ENCODE measurements at regions not wholly inside any gene's neighbourhood (a gene's known extent, or its start where the extent isn't known, plus 50 kb on each side); places are given as distances from the start of the nearest gene placed in this dataset.
A peak's percentile ranks its signal among the peaks of the same experiment; 100 is the strongest.

GRCh38 chr10:4217187-4217586 is 432.2 kb upstream of the KLF6 start:
- intact Hi-C loops (cut with DNase I), result no loop called here
- peaks cover 0 to 23% (median 6%) of the 10 kb centered on the region in 4 donors for H3K4me1 ChIP-seq
- no peaks in the 10 kb centered on the region for H3K36me3 ChIP-seq
- 17 to 61% methylated on average over 5 of the region's 5 CpGs for WGBS, 2 donors
- no peak for TF ChIP-seq POLR2A (IDR thresholded peaks at IDR 0.05)
- no peak overlapping the region for H3K27ac ChIP-seq
- peak overlapping the region in 2 of 4 donors; percentile 2 to 20 for H3K4me3 ChIP-seq
- DNase-seq, result no peak
- H3K9me3 ChIP-seq, result no peaks in the 10 kb centered on the region
- H3K27me3 ChIP-seq, result no peaks in the 10 kb centered on the region

DNA sequence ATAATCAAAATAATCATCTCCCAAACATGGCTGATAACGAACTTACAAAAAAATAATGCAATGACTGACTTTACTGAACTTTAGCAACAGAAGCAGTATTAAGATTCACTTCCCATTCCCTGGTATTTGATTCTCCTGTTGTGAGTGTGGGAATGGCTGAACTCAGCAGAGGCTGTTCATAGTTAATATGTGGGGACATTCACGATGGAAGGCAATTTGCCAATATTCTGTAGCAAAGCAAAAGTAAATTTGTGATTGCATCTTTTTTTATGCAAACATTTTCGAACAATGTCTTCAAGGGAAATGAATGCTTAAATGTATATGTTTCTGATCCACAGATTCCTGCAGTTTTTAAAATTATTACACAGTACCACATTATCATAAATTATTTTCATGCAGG is 431.7 kb upstream of the KLF6 start:
- H3K27me3 ChIP-seq, result no peaks in the 10 kb centered on the region
- H3K36me3 ChIP-seq, result no peaks in the 10 kb centered on the region
- H3K27ac ChIP-seq, result no peak overlapping the region
- peaks cover 0 to 23% (median 6%) of the 10 kb centered on the region in 4 donors for H3K4me1 ChIP-seq
- no peaks in the 10 kb centered on the region for H3K9me3 ChIP-seq
- DNase-seq, result no peak
- intact Hi-C loops (cut with DNase I), result no loop called here
- 49 to 71% methylated on average over 3 of the region's 3 CpGs for WGBS, 2 donors
- TF ChIP-seq CTCF (IDR thresholded peaks at IDR 0.05), result no peak
- no peak for TF ChIP-seq POLR2AphosphoS5 (IDR thresholded peaks at IDR 0.05)
- no peak for TF ChIP-seq EP300 (IDR thresholded peaks at IDR 0.05)
- TF ChIP-seq POLR2A (IDR thresholded peaks at IDR 0.05), result no peak
- H3K4me3 ChIP-seq, result no peak overlapping the region

GRCh38 chr10:4215963-4216575 is 431.1 kb upstream of the KLF6 start:
- Histone ChIP-seq H3K4me3 (no peak overlapping the region), H3K36me3 (no peaks in the 10 kb centered on the region), H3K9me3 (no peaks in the 10 kb centered on the region), H3K27me3 (no peaks in the 10 kb centered on the region), H3K4me1 (peaks cover 0 to 23% (median 6%) of the 10 kb centered on the region in 4 donors), H3K27ac (no peak overlapping the region)
- no peak for DNase-seq
- TF ChIP-seq POLR2AphosphoS5 (IDR thresholded peaks at IDR 0.05) (no peak), EP300 (IDR thresholded peaks at IDR 0.05) (no peak), CTCF (IDR thresholded peaks at IDR 0.05) (no peak), POLR2A (IDR thresholded peaks at IDR 0.05) (no peak)
- 79 to 87% methylated on average over 4 of the region's 4 CpGs for WGBS, 2 donors
- intact Hi-C loops (cut with DNase I), result no loop called here

GRCh38 chr10:4215485-4215884 is 430.5 kb upstream of the KLF6 start:
- H3K4me3 ChIP-seq, result no peak overlapping the region
- H3K27me3 ChIP-seq, result no peaks in the 10 kb centered on the region
- TF ChIP-seq POLR2AphosphoS5 (IDR thresholded peaks at IDR 0.05) (no peak), CTCF (IDR thresholded peaks at IDR 0.05) (no peak), EP300 (IDR thresholded peaks at IDR 0.05) (no peak), POLR2A (IDR thresholded peaks at IDR 0.05) (no peak)
- no peaks in the 10 kb centered on the region for H3K9me3 ChIP-seq
- 12 to 66% methylated on average over 4 of the region's 4 CpGs for WGBS, 2 donors
- no peak overlapping the region for H3K27ac ChIP-seq
- intact Hi-C loops (cut with DNase I), result no loop called here
- H3K36me3 ChIP-seq, result no peaks in the 10 kb centered on the region
- peaks cover 0 to 23% (median 6%) of the 10 kb centered on the region in 4 donors for H3K4me1 ChIP-seq
- DNase-seq, result no peak

GRCh38 chr10:4214908-4215307 is 429.9 kb upstream of the KLF6 start:
- Histone ChIP-seq H3K4me3 (no peak overlapping the region), H3K9me3 (no peaks in the 10 kb centered on the region), H3K36me3 (no peaks in the 10 kb centered on the region), H3K27me3 (no peaks in the 10 kb centered on the region), H3K27ac (no peak overlapping the region), H3K4me1 (peaks cover 0 to 23% (median 6%) of the 10 kb centered on the region in 4 donors)
- no peak for DNase-seq
- WGBS, 2 donors, result 91 to 96% methylated on average over 1 of the region's 1 CpG
- intact Hi-C loops (cut with DNase I), result no loop called here
- no peak for TF ChIP-seq EP300 (IDR thresholded peaks at IDR 0.05)
- TF ChIP-seq CTCF (IDR thresholded peaks at IDR 0.05), result no peak
- no peak for TF ChIP-seq POLR2A (IDR thresholded peaks at IDR 0.05)
- no peak for TF ChIP-seq POLR2AphosphoS5 (IDR thresholded peaks at IDR 0.05)

Measured in sigmoid colon (tissue), 6 donors.